ENCODE measurements at regions not wholly inside any gene's neighbourhood (a gene's known extent, or its start where the extent isn't known, plus 50 kb on each side); places are given as distances from the start of the nearest gene placed in this dataset.

GRCh38 chr3:72474775-72475174, 373.5 kb downstream of the SHQ1 start:
- no peak overlapping the region for H2AFZ ChIP-seq (ENCODE audit: low read depth)
- no peaks in the 10 kb centered on the region for H3K4me1 ChIP-seq (ENCODE audit: low read depth, poor library complexity, severe bottlenecking)
- no peaks in the 10 kb centered on the region for H4K20me1 ChIP-seq (ENCODE audit: insufficient read depth)
- no peak overlapping the region for H3K9ac ChIP-seq
- no peaks in the 10 kb centered on the region for H3K27me3 ChIP-seq (ENCODE audit: insufficient read depth, low read depth)
- no peak for TF ChIP-seq CTCF (conservative IDR thresholded peaks at IDR 0.05; ENCODE audit: low read depth, low read length)
- no peaks in the 10 kb centered on the region for H3K79me2 ChIP-seq (ENCODE audit: insufficient read depth, low read depth)
- H3K27ac ChIP-seq = no peak overlapping the region
- H3K36me3 ChIP-seq (ENCODE audit: insufficient read depth) = no peaks in the 10 kb centered on the region
- no peak overlapping the region for H3K4me2 ChIP-seq
- no peak overlapping the region for H3K4me3 ChIP-seq (IDR thresholded peaks at IDR 0.05; ENCODE audit: insufficient read depth, low read depth, low read length)

DNA sequence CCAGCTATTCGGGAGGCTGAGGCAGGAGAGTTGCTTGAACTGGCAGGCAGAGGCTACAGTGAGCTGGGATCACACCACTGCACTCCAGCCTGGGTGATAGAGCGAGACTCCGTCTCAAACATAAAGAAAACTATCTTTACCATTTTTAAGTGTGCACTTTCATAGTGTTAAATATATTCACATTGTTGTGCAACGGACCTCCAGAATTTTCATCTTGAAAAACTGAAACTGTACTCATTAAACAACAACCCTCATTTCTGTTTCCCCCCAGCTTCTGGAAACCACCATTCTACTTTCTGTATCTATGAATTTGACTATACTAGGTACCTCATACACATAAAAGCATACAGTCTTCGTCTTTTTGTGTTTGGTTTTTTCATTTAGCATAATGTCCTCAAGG, 375.1 kb downstream of the SHQ1 start:
- Histone ChIP-seq H4K20me1 (ENCODE audit: insufficient read depth) (no peaks in the 10 kb centered on the region), H3K36me3 (ENCODE audit: insufficient read depth) (no peaks in the 10 kb centered on the region), H3K9ac (no peak overlapping the region), H3K4me2 (no peak overlapping the region), H3K27ac (no peak overlapping the region), H3K4me3 (IDR thresholded peaks at IDR 0.05; ENCODE audit: insufficient read depth, low read depth, low read length) (no peak overlapping the region), H3K4me1 (ENCODE audit: low read depth, poor library complexity, severe bottlenecking) (no peaks in the 10 kb centered on the region), H2AFZ (ENCODE audit: low read depth) (no peak overlapping the region), H3K27me3 (ENCODE audit: insufficient read depth, low read depth) (no peaks in the 10 kb centered on the region), H3K79me2 (ENCODE audit: insufficient read depth, low read depth) (no peaks in the 10 kb centered on the region)
- TF ChIP-seq CTCF (conservative IDR thresholded peaks at IDR 0.05; ENCODE audit: low read depth, low read length) = no peak

GRCh38 chr3:72470904-72471417, 377.3 kb downstream of the SHQ1 start:
- H2AFZ ChIP-seq (ENCODE audit: low read depth) = no peak overlapping the region
- H3K4me3 ChIP-seq (IDR thresholded peaks at IDR 0.05; ENCODE audit: insufficient read depth, low read depth, low read length) = no peak overlapping the region
- no peak overlapping the region for H3K4me2 ChIP-seq
- no peaks in the 10 kb centered on the region for H3K4me1 ChIP-seq (ENCODE audit: low read depth, poor library complexity, severe bottlenecking)
- H4K20me1 ChIP-seq (ENCODE audit: insufficient read depth) = no peaks in the 10 kb centered on the region
- no peaks in the 10 kb centered on the region for H3K27me3 ChIP-seq (ENCODE audit: insufficient read depth, low read depth)
- H3K36me3 ChIP-seq (ENCODE audit: insufficient read depth) = no peaks in the 10 kb centered on the region
- H3K9ac ChIP-seq = no peak overlapping the region
- no peaks in the 10 kb centered on the region for H3K79me2 ChIP-seq (ENCODE audit: insufficient read depth, low read depth)
- H3K27ac ChIP-seq = no peak overlapping the region
- no peak for TF ChIP-seq CTCF (conservative IDR thresholded peaks at IDR 0.05; ENCODE audit: low read depth, low read length)

- Histone ChIP-seq H4K20me1 (ENCODE audit: insufficient read depth) (no peaks in the 10 kb centered on the region), H3K9ac (no peak overlapping the region), H2AFZ (ENCODE audit: low read depth) (no peak overlapping the region), H3K27ac (no peak overlapping the region), H3K79me2 (ENCODE audit: insufficient read depth, low read depth) (no peaks in the 10 kb centered on the region), H3K36me3 (ENCODE audit: insufficient read depth) (no peaks in the 10 kb centered on the region), H3K4me3 (IDR thresholded peaks at IDR 0.05; ENCODE audit: insufficient read depth, low read depth, low read length) (no peak overlapping the region), H3K27me3 (ENCODE audit: insufficient read depth, low read depth) (no peaks in the 10 kb centered on the region), H3K4me2 (no peak overlapping the region), H3K4me1 (ENCODE audit: low read depth, poor library complexity, severe bottlenecking) (no peaks in the 10 kb centered on the region)
- no peak for TF ChIP-seq CTCF (conservative IDR thresholded peaks at IDR 0.05; ENCODE audit: low read depth, low read length)
Observed at GRCh38 chr3:72465853-72466252, 382.4 kb downstream of the SHQ1 start.
